ENCODE measurements at regions not wholly inside any gene's neighbourhood (a gene's known extent, or its start where the extent isn't known, plus 50 kb on each side); places are given as distances from the start of the nearest gene placed in this dataset.

DNA sequence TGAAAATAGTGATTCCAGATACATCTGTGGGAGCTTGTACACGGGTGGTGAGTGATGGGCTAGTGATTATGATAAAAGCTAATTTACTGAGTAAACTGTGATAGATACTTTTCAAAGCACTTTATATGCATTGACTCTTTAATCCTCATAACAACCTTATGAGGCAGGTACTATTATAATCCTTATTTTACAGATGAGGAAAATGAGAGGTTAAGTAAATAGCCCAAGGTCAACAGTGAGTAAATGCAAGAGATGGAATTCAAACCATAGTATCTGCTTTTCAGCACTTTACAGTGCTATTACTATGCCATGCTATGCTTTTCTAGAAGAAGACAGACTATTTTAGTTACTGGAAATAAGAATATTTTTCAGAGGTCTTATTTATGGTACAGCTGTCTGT is 320.9 kb upstream of the CITED2 start:
- no peak for DNase-seq
- Histone ChIP-seq H3K4me3 (ENCODE audit: low read length) (no peak overlapping the region), H3K4me1 (ENCODE audit: control insufficient read depth, insufficient read depth, low read length) (peaks cover 6% of the 10 kb centered on the region), H3K9me3 (ENCODE audit: control insufficient read depth, low read depth, low read length) (peaks cover 4% of the 10 kb centered on the region), H3K27me3 (ENCODE audit: control insufficient read depth, insufficient read depth, low read length) (no peaks in the 10 kb centered on the region), H3K36me3 (ENCODE audit: control insufficient read depth, insufficient read depth, low read length) (no peaks in the 10 kb centered on the region), H3K27ac (ENCODE audit: low read length) (no peak overlapping the region)
- no CpG with 5 or more reads among the region's 1 CpG for WGBS (ENCODE audit: insufficient coverage, low lambda C conversion rate)

DNA sequence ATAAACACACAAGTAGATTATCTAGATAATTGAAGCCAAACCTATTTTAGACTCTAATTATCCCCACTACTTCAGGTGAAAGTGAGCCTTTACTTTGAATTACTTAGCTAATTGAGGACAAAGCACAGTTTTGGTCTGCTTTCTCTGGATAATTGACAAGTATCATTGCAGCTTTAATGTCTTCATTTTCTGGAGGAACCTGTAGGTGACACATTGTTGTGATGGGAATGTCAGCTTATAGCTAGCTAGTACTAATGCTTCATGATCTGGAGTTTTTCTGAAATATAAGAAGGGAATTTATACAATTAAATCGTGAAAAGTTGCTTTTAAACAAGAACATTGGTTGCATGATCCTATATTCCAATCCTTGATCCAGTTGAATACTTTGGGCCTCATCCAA is 319.3 kb upstream of the CITED2 start:
- Histone ChIP-seq H3K4me3 (ENCODE audit: low read length) (no peak overlapping the region), H3K9me3 (ENCODE audit: control insufficient read depth, low read depth, low read length) (peaks cover 4% of the 10 kb centered on the region), H3K36me3 (ENCODE audit: control insufficient read depth, insufficient read depth, low read length) (no peaks in the 10 kb centered on the region), H3K4me1 (ENCODE audit: control insufficient read depth, insufficient read depth, low read length) (peaks cover 4% of the 10 kb centered on the region), H3K27me3 (ENCODE audit: control insufficient read depth, insufficient read depth, low read length) (no peaks in the 10 kb centered on the region), H3K27ac (ENCODE audit: low read length) (no peak overlapping the region)
- WGBS (ENCODE audit: insufficient coverage, low lambda C conversion rate), result no CpG with 5 or more reads among the region's 1 CpG
- DNase-seq, result no peak

DNA sequence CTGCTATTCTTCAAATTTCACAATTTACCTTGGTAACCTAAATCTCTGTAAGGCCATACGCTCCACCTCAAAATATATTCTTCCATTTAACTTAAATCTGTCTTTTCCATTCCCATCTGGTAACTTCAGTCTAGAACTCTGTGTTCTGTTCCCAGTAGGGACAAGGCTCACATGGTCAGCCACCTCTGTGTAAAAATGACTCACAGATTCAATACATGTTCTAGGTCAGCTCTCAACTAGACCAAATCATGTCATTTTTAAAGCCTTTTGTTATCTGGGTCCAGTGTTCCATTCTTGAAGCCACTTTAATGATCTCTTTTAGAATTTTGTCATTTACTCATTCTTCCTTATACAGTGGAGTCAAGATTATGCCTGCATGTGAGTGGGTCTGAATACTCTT is 315.6 kb upstream of the CITED2 start:
- WGBS (ENCODE audit: insufficient coverage, low lambda C conversion rate), result 100% methylated on average over 1 of the region's 1 CpG
- H3K27ac ChIP-seq (ENCODE audit: low read length), result no peak overlapping the region
- no peak overlapping the region for H3K4me3 ChIP-seq (ENCODE audit: low read length)
- no peaks in the 10 kb centered on the region for H3K9me3 ChIP-seq (ENCODE audit: control insufficient read depth, low read depth, low read length)
- H3K4me1 ChIP-seq (ENCODE audit: control insufficient read depth, insufficient read depth, low read length), result no peaks in the 10 kb centered on the region
- no peak for DNase-seq
- H3K27me3 ChIP-seq (ENCODE audit: control insufficient read depth, insufficient read depth, low read length), result no peaks in the 10 kb centered on the region
- no peaks in the 10 kb centered on the region for H3K36me3 ChIP-seq (ENCODE audit: control insufficient read depth, insufficient read depth, low read length)

- no CpG with 5 or more reads among the region's 2 CpGs for WGBS (ENCODE audit: insufficient coverage, low lambda C conversion rate)
- H3K27ac ChIP-seq (ENCODE audit: low read length), result no peak overlapping the region
- no peak for DNase-seq
- no peaks in the 10 kb centered on the region for H3K36me3 ChIP-seq (ENCODE audit: control insufficient read depth, insufficient read depth, low read length)
- H3K9me3 ChIP-seq (ENCODE audit: control insufficient read depth, low read depth, low read length), result no peaks in the 10 kb centered on the region
- no peaks in the 10 kb centered on the region for H3K4me1 ChIP-seq (ENCODE audit: control insufficient read depth, insufficient read depth, low read length)
- H3K4me3 ChIP-seq (ENCODE audit: low read length), result no peak overlapping the region
- no peaks in the 10 kb centered on the region for H3K27me3 ChIP-seq (ENCODE audit: control insufficient read depth, insufficient read depth, low read length)
These were observed 312.6 kb upstream of the CITED2 start for GRCh38 chr6:139687055-139687454.

- Histone ChIP-seq H3K27ac (ENCODE audit: low read length) (no peak overlapping the region), H3K36me3 (ENCODE audit: control insufficient read depth, insufficient read depth, low read length) (no peaks in the 10 kb centered on the region), H3K27me3 (ENCODE audit: control insufficient read depth, insufficient read depth, low read length) (no peaks in the 10 kb centered on the region), H3K4me1 (ENCODE audit: control insufficient read depth, insufficient read depth, low read length) (no peaks in the 10 kb centered on the region), H3K4me3 (ENCODE audit: low read length) (no peak overlapping the region), H3K9me3 (ENCODE audit: control insufficient read depth, low read depth, low read length) (no peaks in the 10 kb centered on the region)
- DNase-seq, result no peak
- 71% methylated on average over 1 of the region's 5 CpGs for WGBS (ENCODE audit: insufficient coverage, low lambda C conversion rate)
These were observed 311.9 kb upstream of the CITED2 start for GRCh38 chr6:139686308-139686707.

DNA sequence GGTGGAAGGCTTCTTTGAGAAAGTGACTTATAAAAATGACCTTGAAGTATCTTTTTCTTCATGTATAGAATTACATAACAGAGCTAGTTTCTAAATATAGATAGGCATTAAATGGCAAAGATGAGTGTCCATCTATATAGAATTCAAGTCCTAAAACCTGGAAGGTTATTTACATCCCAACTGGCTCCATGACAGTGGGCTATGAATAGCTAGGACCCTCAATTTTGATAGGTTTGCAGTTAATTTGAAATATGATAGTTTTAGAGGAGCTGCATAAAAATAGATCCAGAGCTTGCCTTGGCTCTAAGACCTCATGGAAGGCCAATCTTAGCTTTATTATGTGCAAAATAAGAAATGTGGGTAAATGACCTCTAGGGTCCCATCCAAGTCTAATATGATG is 310.6 kb upstream of the CITED2 start:
- no peaks in the 10 kb centered on the region for H3K9me3 ChIP-seq (ENCODE audit: control insufficient read depth, low read depth, low read length)
- no peaks in the 10 kb centered on the region for H3K4me1 ChIP-seq (ENCODE audit: control insufficient read depth, insufficient read depth, low read length)
- no peaks in the 10 kb centered on the region for H3K36me3 ChIP-seq (ENCODE audit: control insufficient read depth, insufficient read depth, low read length)

DNA sequence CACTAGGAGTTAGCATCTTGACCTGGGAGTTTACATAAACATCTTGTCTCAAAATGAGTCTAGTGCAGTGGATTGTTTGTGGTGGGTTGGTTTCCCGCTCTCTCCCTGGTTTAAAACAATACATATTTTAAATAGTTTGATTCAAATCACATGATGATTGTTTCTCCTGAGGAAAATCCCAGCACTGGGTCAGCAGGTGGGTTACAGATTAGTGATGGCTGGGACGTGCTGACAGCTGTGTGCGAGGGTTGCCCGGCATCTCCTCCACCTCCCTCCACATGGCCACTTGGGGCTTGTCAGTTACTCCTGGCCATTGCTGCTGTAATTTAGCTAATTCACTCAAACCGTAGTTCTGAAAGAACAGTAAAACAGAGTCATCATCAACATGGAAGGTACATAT is 306.4 kb upstream of the CITED2 start:
- no peak overlapping the region for H3K4me3 ChIP-seq (ENCODE audit: low read length)
- H3K4me1 ChIP-seq (ENCODE audit: control insufficient read depth, insufficient read depth, low read length), result no peaks in the 10 kb centered on the region
- no peaks in the 10 kb centered on the region for H3K27me3 ChIP-seq (ENCODE audit: control insufficient read depth, insufficient read depth, low read length)
- no peaks in the 10 kb centered on the region for H3K9me3 ChIP-seq (ENCODE audit: control insufficient read depth, low read depth, low read length)
- WGBS (ENCODE audit: insufficient coverage, low lambda C conversion rate), result no CpG with 5 or more reads among the region's 5 CpGs
- H3K27ac ChIP-seq (ENCODE audit: low read length), result no peak overlapping the region
- H3K36me3 ChIP-seq (ENCODE audit: control insufficient read depth, insufficient read depth, low read length), result no peaks in the 10 kb centered on the region
- no peak for DNase-seq

More for the DNA sequence above, 310.6 kb upstream of the CITED2 start:
- no peak for DNase-seq
- Histone ChIP-seq H3K27ac (ENCODE audit: low read length) (no peak overlapping the region), H3K4me3 (ENCODE audit: low read length) (no peak overlapping the region), H3K27me3 (ENCODE audit: control insufficient read depth, insufficient read depth, low read length) (no peaks in the 10 kb centered on the region)

- H3K9me3 ChIP-seq (ENCODE audit: control insufficient read depth, low read depth, low read length), result no peaks in the 10 kb centered on the region
- DNase-seq, result peak in 1 of 2 donors; percentile 10
- no peaks in the 10 kb centered on the region for H3K4me1 ChIP-seq (ENCODE audit: control insufficient read depth, insufficient read depth, low read length)
- H3K4me3 ChIP-seq (ENCODE audit: low read length), result no peak overlapping the region
- no peaks in the 10 kb centered on the region for H3K27me3 ChIP-seq (ENCODE audit: control insufficient read depth, insufficient read depth, low read length)
- no peak overlapping the region for H3K27ac ChIP-seq (ENCODE audit: low read length)
- no CpG with 5 or more reads among the region's 3 CpGs for WGBS (ENCODE audit: insufficient coverage, low lambda C conversion rate)
- no peaks in the 10 kb centered on the region for H3K36me3 ChIP-seq (ENCODE audit: control insufficient read depth, insufficient read depth, low read length)
These were observed 305.2 kb upstream of the CITED2 start for GRCh38 chr6:139679516-139680179.

GRCh38 chr6:139676718-139677117 is 302.3 kb upstream of the CITED2 start:
- Histone ChIP-seq H3K4me1 (ENCODE audit: control insufficient read depth, insufficient read depth, low read length) (no peaks in the 10 kb centered on the region), H3K27ac (ENCODE audit: low read length) (no peak overlapping the region), H3K4me3 (ENCODE audit: low read length) (no peak overlapping the region), H3K9me3 (ENCODE audit: control insufficient read depth, low read depth, low read length) (no peaks in the 10 kb centered on the region), H3K27me3 (ENCODE audit: control insufficient read depth, insufficient read depth, low read length) (no peaks in the 10 kb centered on the region), H3K36me3 (ENCODE audit: control insufficient read depth, insufficient read depth, low read length) (no peaks in the 10 kb centered on the region)
- DNase-seq, result no peak

GRCh38 chr6:139666284-139666683 is 291.8 kb upstream of the CITED2 start:
- no peaks in the 10 kb centered on the region for H3K4me1 ChIP-seq (ENCODE audit: control insufficient read depth, insufficient read depth, low read length)
- no peaks in the 10 kb centered on the region for H3K27me3 ChIP-seq (ENCODE audit: control insufficient read depth, insufficient read depth, low read length)
- peaks cover 2% of the 10 kb centered on the region for H3K9me3 ChIP-seq (ENCODE audit: control insufficient read depth, low read depth, low read length)
- DNase-seq, result no peak
- H3K4me3 ChIP-seq (ENCODE audit: low read length), result no peak overlapping the region
- no peaks in the 10 kb centered on the region for H3K36me3 ChIP-seq (ENCODE audit: control insufficient read depth, insufficient read depth, low read length)
- H3K27ac ChIP-seq (ENCODE audit: low read length), result no peak overlapping the region

DNA sequence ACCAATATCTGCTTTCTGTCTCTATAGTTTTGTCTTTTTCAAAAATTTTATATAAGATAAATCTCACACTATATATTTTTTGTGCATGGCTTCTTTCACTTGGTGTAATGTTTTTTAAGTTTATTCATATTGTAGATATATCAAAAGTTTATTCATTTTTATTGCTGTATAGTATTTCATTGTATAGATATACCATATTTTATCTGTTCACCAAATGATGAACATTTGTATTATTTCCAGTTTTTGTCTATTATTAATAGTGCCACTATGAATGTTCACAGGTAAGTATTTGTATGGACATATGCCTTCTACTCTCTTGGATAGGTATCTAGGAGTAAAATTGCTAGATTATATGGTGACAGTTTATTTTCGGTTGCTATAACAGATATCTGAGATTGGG is 289.5 kb upstream of the CITED2 start:
- WGBS (ENCODE audit: insufficient coverage, low lambda C conversion rate), result 100% methylated on average over 1 of the region's 1 CpG
- Histone ChIP-seq H3K27ac (ENCODE audit: low read length) (no peak overlapping the region), H3K4me3 (ENCODE audit: low read length) (no peak overlapping the region), H3K36me3 (ENCODE audit: control insufficient read depth, insufficient read depth, low read length) (no peaks in the 10 kb centered on the region), H3K4me1 (ENCODE audit: control insufficient read depth, insufficient read depth, low read length) (no peaks in the 10 kb centered on the region), H3K9me3 (ENCODE audit: control insufficient read depth, low read depth, low read length) (no peaks in the 10 kb centered on the region), H3K27me3 (ENCODE audit: control insufficient read depth, insufficient read depth, low read length) (no peaks in the 10 kb centered on the region)
- DNase-seq, result no peak

Measured in large intestine (tissue), 3 donors.